SK-N-SH treated with all-trans-retinoic acid at 6 μM for 48 hours (cell line): ENCODE measurements at regions not wholly inside any gene's neighbourhood (a gene's known extent, or its start where the extent isn't known, plus 50 kb on each side); places are given as distances from the start of the nearest gene placed in this dataset.

Experiments
- ISL1 ChIP-seq: fragments of 250-450 bp; sonication (Bioruptor Pico); IDR thresholded peaks from 2 replicates; pipeline ENCODE4 v2.1.2; 2022; ENCODE audit warnings: mild to moderate bottlenecking, moderate library complexity
- RARB ChIP-seq: fragments of 250-450 bp; sonication (Bioruptor Pico); IDR thresholded peaks from 2 replicates; pipeline ENCODE4 v1.8.0; 2021; ENCODE audit warnings: mild to moderate bottlenecking, moderate library complexity
- TF ChIP-seq, protein P1 (sequence below): fragments of 250-450 bp; sonication (Bioruptor Pico); IDR thresholded peaks from 2 replicates; pipeline ENCODE4 v1.8.0; 2020; ENCODE audit warnings: mild to moderate bottlenecking, moderate library complexity, borderline replicate concordance

DNA sequence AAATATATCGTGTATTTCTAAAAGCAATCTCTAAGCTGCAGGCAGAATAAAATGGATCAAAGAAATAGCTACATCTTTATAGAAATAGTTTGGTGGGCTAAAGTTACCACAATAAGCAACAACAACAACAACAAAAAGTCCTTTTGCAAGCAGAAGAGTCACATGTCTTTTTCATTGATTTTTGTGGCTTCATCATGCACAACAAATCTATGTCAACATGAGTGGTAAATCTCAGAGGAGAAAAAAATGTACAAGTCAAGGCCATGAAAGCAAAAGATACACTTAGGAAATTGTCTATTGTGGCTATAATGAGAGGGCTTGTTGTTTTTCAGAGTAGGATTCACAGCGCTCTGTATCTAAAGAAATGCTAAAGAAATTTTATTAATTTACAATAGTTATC lies 269.7 kb downstream of the GRB14 start:
- TF ChIP-seq, protein P1, sequence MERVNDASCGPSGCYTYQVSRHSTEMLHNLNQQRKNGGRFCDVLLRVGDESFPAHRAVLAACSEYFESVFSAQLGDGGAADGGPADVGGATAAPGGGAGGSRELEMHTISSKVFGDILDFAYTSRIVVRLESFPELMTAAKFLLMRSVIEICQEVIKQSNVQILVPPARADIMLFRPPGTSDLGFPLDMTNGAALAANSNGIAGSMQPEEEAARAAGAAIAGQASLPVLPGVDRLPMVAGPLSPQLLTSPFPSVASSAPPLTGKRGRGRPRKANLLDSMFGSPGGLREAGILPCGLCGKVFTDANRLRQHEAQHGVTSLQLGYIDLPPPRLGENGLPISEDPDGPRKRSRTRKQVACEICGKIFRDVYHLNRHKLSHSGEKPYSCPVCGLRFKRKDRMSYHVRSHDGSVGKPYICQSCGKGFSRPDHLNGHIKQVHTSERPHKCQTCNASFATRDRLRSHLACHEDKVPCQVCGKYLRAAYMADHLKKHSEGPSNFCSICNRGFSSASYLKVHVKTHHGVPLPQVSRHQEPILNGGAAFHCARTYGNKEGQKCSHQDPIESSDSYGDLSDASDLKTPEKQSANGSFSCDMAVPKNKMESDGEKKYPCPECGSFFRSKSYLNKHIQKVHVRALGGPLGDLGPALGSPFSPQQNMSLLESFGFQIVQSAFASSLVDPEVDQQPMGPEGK (CRISPR knock-in tag), result no peak
- no peak for TF ChIP-seq ISL1 (CRISPR knock-in tag)
- no peak for TF ChIP-seq RARB
